ENCODE measurements at regions not wholly inside any gene's neighbourhood (a gene's known extent, or its start where the extent isn't known, plus 50 kb on each side); places are given as distances from the start of the nearest gene placed in this dataset.
A peak's percentile ranks its signal among the peaks of the same experiment; 100 is the strongest.

- DNase-seq (ENCODE audit: low read depth): no peak
- TF ChIP-seq, protein P1, sequence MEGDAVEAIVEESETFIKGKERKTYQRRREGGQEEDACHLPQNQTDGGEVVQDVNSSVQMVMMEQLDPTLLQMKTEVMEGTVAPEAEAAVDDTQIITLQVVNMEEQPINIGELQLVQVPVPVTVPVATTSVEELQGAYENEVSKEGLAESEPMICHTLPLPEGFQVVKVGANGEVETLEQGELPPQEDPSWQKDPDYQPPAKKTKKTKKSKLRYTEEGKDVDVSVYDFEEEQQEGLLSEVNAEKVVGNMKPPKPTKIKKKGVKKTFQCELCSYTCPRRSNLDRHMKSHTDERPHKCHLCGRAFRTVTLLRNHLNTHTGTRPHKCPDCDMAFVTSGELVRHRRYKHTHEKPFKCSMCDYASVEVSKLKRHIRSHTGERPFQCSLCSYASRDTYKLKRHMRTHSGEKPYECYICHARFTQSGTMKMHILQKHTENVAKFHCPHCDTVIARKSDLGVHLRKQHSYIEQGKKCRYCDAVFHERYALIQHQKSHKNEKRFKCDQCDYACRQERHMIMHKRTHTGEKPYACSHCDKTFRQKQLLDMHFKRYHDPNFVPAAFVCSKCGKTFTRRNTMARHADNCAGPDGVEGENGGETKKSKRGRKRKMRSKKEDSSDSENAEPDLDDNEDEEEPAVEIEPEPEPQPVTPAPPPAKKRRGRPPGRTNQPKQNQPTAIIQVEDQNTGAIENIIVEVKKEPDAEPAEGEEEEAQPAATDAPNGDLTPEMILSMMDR (IDR thresholded peaks at IDR 0.05; ENCODE audit: insufficient read depth, low read depth, low read length): no peak
- H3K4me3 ChIP-seq (ENCODE audit: low read depth, low read length): no peak overlapping the region
Measured at GRCh38 chr16:86380030-86380429, 130.3 kb upstream of the FOXF1 start.

DNA sequence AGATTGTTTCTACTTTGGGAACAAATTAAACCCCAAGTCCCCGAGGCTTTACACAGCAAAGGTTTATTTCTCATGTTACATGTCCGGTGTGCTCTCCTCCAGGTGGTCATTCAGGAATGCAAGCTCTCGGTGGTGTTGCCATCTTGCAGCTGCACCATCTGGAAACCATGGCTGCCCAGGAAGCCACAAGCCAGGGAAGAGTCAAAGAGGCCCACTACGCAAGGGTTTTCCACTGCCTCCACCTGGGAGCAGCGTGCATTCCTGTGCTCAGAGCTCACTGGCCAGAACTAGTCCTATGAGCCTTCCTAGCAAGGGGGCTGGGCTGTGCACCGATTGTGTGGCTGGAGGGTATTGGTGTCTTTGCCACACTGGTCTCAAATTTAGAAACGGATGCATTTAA is 128.8 kb upstream of the FOXF1 start:
- TF ChIP-seq, protein P1 (IDR thresholded peaks at IDR 0.05; ENCODE audit: insufficient read depth, low read depth, low read length): no peak
- DNase-seq (ENCODE audit: low read depth): no peak
- H3K4me3 ChIP-seq (ENCODE audit: low read depth, low read length): no peak overlapping the region

DNA sequence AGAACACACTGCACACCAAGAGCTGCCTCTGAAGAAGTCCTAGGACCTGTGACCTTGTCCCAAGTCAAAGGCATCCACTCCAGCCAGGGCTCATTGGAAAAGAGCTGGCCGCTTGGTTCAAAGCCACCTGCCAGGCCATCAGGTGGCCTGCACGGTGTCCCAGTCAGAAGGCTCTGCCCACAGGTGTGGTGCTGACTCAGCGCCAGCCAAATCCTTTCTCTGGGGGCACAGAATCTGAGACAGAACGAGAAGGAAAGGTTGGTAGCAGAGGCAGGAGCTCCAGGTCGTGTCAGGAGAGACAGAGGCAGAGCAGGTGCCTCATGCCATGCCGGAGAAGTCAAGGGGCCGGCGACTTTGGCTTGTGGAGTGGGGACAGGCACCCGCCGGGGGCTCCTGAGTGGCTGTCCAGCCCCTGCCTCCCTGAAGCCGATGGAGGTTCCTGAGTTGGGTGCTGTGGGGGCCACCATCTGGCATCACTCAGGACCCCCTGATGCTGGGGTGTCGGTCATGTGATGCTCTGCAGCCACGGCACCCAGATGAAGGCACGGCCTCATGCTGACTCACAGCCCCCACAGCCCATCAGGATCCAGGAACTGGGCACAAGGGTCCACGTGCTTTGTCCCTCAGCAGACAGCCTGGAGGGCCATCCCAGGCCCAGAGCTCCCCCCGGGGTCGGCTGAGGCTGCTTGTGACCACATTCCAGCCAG is 128.1 kb upstream of the FOXF1 start:
- DNase-seq (ENCODE audit: low read depth): no peak
- no peak overlapping the region for H3K4me3 ChIP-seq (ENCODE audit: low read depth, low read length)
- TF ChIP-seq, protein P1 (IDR thresholded peaks at IDR 0.05; ENCODE audit: insufficient read depth, low read depth, low read length): no peak

DNA sequence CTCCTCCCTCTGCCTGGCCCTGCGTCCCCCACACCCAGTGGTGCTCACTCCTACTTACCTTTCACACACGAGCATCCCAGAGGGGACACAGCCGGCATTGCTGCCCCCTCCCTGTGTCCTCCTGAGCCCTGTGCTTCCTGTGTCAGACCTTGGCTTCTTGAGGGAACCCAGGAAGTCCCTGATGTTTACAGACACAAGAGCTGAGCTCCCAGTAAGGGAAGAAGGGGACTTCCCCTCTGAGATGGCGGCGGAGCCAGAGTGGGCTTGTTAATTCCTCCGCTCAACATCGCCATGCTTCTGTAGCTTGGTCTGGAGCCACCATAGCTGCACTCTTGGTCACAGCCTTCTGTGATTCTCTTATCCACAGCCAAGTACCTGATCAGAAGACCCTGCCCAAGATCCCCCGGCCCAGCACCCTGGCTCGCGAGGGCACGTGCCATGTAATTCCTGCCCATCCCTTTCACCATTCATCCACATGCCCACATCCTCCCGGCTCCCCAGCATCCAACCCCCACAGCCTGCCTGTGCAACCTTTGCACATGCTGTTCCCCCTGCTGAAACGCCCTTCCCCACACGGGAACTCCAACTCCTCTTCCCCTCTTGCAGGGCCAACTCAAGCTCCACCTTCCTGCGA is 127.4 kb upstream of the FOXF1 start:
- DNase-seq (ENCODE audit: low read depth): no peak
- H3K4me3 ChIP-seq (ENCODE audit: low read depth, low read length): no peak overlapping the region
- TF ChIP-seq, protein P1 (IDR thresholded peaks at IDR 0.05; ENCODE audit: insufficient read depth, low read depth, low read length): no peak

DNA sequence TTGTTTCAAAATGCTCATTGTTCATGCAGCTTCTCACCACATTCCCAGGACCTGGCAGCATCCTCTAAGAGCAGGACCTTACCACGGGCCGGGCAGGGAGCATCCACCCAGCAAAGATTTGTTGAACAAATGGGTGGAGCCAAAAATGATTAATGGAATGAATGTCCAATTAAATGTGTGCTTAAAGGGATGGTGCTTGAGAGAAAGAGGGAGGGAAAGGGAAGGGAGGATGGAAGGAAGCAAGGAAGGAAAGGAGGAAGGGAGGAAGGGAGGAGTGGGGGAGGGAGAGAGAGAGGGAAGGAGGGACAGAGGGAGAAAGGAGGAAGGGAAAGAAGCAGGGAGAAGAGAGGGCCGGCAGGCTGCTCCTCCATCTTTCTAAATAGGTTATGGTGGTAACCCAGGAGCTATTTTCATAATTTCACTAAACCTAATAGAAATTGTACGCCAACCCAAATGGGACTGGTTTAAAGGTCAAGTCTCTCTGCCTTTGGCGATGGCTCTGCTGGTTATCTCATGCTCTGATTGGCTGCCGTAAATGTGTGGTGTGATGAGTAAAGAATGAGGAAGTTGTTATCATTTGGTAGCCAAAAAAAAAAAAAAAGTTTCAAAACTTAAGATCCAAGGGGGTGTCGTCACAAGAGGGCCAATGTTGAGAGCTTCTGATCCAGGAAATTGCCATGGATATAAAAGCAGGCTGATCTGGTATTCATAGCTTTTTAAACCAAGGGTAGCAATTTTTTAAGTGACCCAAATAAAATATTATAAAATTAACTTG is 126.7 kb upstream of the FOXF1 start:
- H3K4me3 ChIP-seq (ENCODE audit: low read depth, low read length): no peak overlapping the region
- DNase-seq (ENCODE audit: low read depth): peak; percentile 94
- TF ChIP-seq, protein P1 (IDR thresholded peaks at IDR 0.05; ENCODE audit: insufficient read depth, low read depth, low read length): no peak

DNA sequence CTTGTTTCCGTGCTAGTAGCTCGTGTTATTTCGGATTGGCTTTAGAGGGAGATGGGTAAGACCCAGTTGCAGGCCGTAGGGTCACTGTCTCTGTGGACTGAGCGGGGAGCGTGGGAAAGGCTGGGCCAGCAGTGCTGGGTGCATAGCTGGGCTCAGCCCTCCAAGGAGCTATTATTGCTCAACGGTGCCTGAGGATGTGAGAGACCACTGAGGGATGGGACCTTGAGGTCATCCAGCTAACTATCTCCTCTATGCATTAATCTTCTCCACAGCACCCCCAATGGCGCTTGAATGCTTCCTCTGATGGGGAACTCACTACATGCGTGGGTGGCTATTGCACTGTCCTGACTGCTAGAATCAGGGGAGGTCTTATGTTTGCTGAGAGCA is 126.1 kb upstream of the FOXF1 start:
- no peak overlapping the region for H3K4me3 ChIP-seq (ENCODE audit: low read depth, low read length)
- DNase-seq (ENCODE audit: low read depth): peak; percentile 82
- TF ChIP-seq, protein P1 (IDR thresholded peaks at IDR 0.05; ENCODE audit: insufficient read depth, low read depth, low read length): no peak

Data from fibroblast of villous mesenchyme (primary cell).